HG03432 (cell line): ENCODE measurements at regions not wholly inside any gene's neighbourhood (a gene's known extent, or its start where the extent isn't known, plus 50 kb on each side); places are given as distances from the start of the nearest gene placed in this dataset.

Experiments used
- ATAC-seq: cut with Tn5 transposase; IDR thresholded peaks from one replicate; pipeline ENCODE4 v1.9.1; 2021; ENCODE audit warnings: mild to moderate bottlenecking, moderate library complexity; ENCODE audit not compliant: unreplicated experiment

GRCh38 chr2:5913711-5914395 is 221.7 kb downstream of the SOX11 start:
- no peak for ATAC-seq

DNA sequence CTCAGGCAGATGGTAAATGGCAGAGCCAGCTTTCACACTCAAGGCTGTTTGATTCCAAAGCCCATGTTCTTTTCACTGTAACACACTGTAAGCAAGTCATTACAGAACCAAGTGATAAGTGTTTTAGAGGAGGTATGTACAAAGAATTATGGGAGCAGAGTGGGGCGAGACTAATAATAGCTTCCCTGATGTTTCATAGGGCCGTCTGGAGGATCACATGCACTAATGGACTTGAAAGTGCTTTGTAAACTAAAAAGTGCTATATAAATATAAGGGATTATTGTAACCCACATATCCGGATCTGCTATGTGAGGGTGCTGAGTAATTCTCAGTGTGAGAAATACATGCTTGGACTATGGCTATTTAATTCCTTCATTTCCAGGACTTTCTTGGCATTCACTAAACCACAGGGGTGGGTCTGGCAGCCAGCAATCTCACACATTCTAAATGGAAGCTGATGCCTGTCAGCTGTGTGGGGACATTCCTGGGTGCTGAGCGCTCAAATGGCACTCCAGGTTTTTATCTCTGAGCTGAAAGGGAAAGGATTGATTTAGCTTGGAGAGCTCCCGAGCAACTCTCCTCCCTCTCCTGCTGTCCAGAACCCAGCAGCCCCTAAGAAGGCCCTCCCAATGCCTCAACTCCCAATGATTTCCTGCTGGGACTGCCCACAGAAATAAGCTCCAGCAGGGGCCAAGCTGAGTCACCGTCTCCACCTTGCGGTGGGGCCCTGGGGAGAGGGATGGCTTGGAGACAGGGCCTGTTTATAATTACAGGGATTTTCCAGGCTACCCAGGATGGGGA is 222.8 kb downstream of the SOX11 start:
- no peak for ATAC-seq

- no peak for ATAC-seq
These were observed 223.7 kb downstream of the SOX11 start for GRCh38 chr2:5915881-5916310.

DNA sequence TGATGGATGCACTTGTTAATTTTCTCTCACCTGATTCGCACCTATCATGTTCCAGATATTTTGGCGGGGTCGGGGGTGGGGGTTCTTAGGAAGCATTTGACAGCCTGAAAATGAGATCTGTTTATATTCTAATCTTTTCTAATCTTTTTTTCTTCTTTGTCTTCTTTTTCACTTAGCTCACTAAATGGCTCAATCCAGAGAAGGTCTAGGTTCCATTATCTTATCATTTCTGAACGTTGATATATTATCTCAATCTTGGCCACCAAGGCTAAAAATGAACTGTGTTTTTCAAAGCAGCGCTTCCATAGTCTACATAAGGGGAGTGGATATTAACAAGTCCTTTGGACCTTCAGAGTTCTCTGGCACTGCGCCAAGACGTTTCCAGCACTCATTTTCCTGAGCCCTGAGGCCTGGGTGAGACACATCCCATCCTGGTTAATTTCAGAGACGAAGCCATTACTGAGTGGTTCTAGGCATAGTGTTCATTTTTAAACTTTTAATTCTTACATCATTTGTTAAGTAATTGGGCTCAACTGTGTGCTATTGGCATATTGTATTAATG is 229.0 kb downstream of the SOX11 start:
- ATAC-seq: no peak

DNA sequence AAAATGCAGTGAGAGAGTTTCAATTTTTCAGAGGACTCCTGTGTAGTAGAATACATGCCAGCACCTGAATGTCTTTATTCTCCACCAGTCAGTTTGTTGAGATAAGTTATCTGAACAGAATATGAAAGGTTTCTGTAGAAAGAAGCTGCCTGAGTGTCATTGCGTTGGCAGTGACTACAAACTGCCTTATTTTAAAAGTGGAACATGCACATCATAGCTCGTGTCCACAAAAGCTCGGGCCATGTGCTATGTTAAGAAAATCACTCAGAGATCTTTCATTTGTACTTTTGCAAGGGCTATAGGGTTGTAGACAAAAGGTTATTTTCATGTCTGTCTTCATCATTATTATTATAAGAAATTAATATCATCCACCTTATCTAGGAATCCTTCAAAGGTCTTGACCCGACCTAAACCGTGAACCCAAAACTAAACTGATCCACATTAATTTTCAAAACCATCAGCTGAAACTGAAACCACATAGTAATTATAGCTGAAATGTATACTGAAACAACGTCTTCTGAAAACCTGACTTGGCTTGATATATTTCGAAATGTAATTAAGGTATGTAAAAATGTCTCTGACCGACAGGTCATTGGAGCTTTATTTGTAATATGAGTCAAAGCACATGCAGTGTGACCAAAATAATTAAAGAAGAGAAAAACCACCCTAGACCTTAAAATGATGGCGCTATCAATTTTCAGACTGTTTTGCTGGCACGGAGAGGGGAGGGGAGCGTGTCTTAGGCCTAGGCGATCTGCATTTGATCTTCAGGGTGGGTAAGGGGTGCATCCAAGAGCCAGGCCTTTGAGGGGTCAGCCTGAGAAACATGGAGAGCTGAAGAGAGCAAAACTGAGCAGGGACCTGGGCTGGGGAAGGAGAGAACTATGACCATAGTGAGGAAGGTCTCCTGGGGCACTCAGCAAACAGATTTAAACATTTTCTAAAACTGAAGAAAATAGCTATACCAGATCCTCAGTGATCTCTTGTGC is 232.1 kb downstream of the SOX11 start:
- ATAC-seq: no peak

- ATAC-seq: no peak
These were observed 233.4 kb downstream of the SOX11 start for GRCh38 chr2:5925604-5926003.

DNA sequence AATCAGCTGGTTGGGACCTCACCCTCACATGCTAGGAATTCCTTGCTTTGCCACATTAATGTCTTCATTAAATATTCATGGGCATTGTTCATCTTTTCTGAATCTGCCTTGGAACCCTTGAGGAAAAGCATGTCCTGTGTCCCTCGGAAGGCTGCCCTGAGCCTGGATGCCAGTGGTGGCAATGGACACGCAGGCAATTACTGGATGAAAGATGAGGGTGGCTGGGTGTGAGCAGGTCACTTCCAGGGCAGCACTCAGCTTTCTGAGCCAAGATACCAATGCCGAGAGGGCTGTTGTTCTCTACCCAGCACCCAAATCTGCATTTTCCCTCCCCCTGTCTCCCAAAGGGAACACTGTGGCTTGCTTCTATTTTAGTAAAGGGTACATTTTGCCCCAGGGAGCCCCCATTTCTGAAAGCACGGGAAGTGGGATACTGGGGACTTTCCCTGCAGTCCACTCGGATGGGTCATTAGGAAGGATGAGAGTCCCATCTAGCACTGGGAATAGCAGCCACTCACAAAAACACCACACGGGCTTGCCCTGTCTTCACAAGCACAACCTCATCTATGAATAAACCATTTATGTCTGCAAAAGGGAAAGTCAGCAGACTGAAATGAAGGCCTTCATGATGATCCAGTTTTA is 234.8 kb downstream of the SOX11 start:
- ATAC-seq: no peak

- ATAC-seq: no peak
These were observed 240.6 kb downstream of the SOX11 start for GRCh38 chr2:5932556-5933469.

DNA sequence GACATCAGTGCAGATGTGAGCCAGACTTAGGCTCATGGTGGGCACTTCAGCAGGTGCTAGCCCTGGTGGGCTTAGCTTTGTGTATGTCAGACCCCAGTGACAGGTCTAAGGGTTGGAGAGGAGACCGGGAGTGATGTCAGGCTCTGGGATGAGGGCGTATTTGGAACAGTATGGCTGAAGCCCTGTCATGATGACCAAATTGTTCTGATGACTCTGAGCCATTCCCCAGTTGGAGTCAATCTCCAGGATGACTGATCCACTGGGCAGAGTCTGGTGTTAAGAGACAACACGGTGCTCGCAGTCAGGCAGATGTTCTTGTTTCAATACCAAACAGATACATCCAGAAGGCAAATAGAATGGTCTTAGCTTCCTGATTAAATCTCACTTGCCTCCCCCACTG is 241.5 kb downstream of the SOX11 start:
- no peak for ATAC-seq

DNA sequence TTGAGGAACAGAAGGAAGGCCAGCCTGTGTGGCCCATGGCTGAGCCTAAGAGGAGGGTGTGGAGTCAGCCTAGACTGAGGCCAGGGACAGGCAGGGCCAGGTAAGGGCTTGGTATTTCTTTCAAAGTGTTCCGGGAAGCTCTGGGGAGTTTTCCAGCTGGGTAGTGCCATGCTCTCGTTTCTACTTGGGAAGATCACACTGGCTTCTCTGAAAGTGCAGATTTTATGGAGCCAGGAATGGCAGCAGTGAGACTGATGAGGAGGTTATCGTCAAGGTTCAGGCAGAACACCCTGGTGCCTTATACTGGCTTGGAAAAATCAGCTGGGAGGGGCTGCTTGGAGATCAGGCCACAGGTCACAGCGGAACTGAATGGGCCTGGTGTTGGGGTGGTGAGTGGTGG is 245.1 kb downstream of the SOX11 start:
- ATAC-seq: no peak

GRCh38 chr2:5937851-5938565 is 245.8 kb downstream of the SOX11 start:
- ATAC-seq: no peak

DNA sequence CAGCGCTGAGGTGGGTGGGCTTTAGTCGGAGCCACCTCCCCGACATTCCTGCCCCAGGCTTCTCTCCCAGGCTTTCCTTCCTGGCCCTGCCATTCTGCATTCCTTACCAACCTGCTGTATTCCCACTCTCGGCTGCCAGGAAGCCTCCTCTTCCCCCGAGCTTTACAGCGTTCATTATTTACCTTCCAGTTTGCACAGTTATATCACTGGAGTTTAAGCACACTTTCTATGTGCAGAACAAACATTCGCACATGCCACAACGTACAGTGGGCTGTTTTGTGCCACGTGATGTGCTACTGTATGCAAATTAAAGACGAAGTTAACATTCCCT is 246.3 kb downstream of the SOX11 start:
- ATAC-seq: no peak

GRCh38 chr2:5939553-5939952 is 247.4 kb downstream of the SOX11 start:
- no peak for ATAC-seq

- ATAC-seq: no peak
These were observed 248.7 kb downstream of the SOX11 start for GRCh38 chr2:5940596-5941535.

DNA sequence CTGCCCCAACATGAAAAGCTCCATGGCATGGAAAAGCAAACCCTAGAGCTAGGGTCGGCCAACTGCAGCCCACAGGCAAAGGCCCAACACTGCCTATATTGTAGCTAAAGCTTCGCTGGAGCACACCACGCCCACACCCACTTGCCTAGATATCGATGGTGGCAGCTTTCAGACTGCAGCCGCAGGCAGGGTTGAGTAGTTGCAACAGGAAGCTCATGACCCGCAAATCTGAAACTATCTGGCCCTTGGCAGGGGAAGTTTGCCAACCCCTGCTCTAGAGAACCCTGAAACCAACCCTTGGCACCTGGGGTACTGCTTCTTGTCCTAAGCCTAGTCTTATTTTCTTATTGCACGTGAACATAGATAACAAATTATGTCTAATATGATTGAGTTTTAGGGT is 250.0 kb downstream of the SOX11 start:
- no peak for ATAC-seq

GRCh38 chr2:5945742-5946141 is 253.6 kb downstream of the SOX11 start:
- ATAC-seq: no peak

GRCh38 chr2:5946225-5947115 is 254.3 kb downstream of the SOX11 start:
- no peak for ATAC-seq
